ENCODE measurements at regions not wholly inside any gene's neighbourhood (a gene's known extent, or its start where the extent isn't known, plus 50 kb on each side); places are given as distances from the start of the nearest gene placed in this dataset.

GRCh38 chr4:31272331-31273061 is 552.3 kb downstream of the PCDH7 start:
- TF ChIP-seq POLR2A (IDR thresholded peaks at IDR 0.05) (no peak), CTCF (IDR thresholded peaks at IDR 0.05) (no peak)
